ENCODE measurements at regions not wholly inside any gene's neighbourhood (a gene's known extent, or its start where the extent isn't known, plus 50 kb on each side); places are given as distances from the start of the nearest gene placed in this dataset.
"Not testable (repeated sequence)": the region's sequence is repeated elsewhere in the genome, so short reads cannot be mapped to it uniquely, and the experiment has no call there.

DNA sequence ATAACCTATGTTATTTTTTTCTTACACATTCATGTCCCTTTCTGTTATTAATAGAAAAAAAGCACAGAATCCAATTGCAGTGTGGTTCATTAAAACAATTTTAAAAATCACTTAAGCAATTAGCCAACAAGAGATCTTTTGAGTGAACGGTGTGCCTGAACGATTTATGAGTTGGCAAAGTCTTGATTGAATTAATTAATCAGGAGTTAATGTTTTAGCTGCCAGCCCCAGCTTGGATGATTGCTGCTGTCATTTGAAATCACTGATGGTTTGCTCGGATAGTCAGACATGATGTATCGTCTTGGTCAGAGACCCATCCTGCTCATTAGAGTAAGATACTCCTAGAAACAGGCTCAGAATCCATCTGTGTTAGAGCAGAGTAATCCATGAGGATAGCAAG is 158.3 kb upstream of the GALNT2 start:
- no peak overlapping the region for H3K4me3 Mint-ChIP-seq (ENCODE audit: low read depth, unreplicated experiment)
- H3K4me1 Mint-ChIP-seq (ENCODE audit: low read depth, unreplicated experiment) = no peaks in the 10 kb centered on the region
- H3K27me3 Mint-ChIP-seq (ENCODE audit: unreplicated experiment) = peaks cover 63% of the 10 kb centered on the region
- H3K9me3 Mint-ChIP-seq (ENCODE audit: low read depth, unreplicated experiment) = no peaks in the 10 kb centered on the region
- no peak overlapping the region for H3K27ac Mint-ChIP-seq (ENCODE audit: unreplicated experiment)
- CTCF ChIA-PET = no interaction called here
- no peaks in the 10 kb centered on the region for H3K36me3 Mint-ChIP-seq (ENCODE audit: insufficient read depth, unreplicated experiment)
- TF ChIP-seq, protein P1, sequence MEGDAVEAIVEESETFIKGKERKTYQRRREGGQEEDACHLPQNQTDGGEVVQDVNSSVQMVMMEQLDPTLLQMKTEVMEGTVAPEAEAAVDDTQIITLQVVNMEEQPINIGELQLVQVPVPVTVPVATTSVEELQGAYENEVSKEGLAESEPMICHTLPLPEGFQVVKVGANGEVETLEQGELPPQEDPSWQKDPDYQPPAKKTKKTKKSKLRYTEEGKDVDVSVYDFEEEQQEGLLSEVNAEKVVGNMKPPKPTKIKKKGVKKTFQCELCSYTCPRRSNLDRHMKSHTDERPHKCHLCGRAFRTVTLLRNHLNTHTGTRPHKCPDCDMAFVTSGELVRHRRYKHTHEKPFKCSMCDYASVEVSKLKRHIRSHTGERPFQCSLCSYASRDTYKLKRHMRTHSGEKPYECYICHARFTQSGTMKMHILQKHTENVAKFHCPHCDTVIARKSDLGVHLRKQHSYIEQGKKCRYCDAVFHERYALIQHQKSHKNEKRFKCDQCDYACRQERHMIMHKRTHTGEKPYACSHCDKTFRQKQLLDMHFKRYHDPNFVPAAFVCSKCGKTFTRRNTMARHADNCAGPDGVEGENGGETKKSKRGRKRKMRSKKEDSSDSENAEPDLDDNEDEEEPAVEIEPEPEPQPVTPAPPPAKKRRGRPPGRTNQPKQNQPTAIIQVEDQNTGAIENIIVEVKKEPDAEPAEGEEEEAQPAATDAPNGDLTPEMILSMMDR (IDR thresholded peaks at IDR 0.05; ENCODE audit: unreplicated experiment) = no peak
- no peak for DNase-seq
- BruUV-seq (replicated peaks) = no TSS peak
- intact Hi-C loops (cut with micrococcal nuclease; ENCODE audit: unreplicated experiment) = no loop called here

DNA sequence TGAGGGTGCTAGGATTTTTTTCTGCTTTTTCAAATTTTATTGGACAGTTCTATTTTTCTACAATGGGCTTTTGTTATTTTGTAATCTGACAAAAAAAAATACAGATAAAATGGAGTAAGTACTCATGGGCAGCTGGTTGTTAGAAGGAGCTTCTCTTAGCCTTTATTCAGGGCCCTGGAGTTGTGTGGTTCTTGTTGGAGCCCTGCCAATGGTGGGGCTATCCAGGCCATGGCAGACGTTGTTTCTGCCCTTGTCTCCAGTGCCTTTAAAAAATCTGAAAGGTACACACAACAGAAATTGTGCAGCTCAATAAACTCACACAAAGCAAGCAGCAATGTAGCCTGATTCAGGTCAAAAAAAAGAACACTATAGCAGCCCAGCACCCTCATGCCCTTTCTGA is 153.5 kb upstream of the GALNT2 start:
- CTCF ChIA-PET = interaction anchor here (0.6 kb wide), 1 partner anchor 84 kb away, joined by 3 read pairs; no protein-coding TSS in a partner anchor
- peaks cover 59% of the 10 kb centered on the region for H3K27me3 Mint-ChIP-seq (ENCODE audit: unreplicated experiment)
- intact Hi-C loops (cut with micrococcal nuclease; ENCODE audit: unreplicated experiment) = no loop called here
- H3K9me3 Mint-ChIP-seq (ENCODE audit: low read depth, unreplicated experiment) = no peaks in the 10 kb centered on the region
- no peak overlapping the region for H3K4me3 Mint-ChIP-seq (ENCODE audit: low read depth, unreplicated experiment)
- no TSS peak for BruUV-seq (replicated peaks)
- H3K36me3 Mint-ChIP-seq (ENCODE audit: insufficient read depth, unreplicated experiment) = no peaks in the 10 kb centered on the region
- H3K4me1 Mint-ChIP-seq (ENCODE audit: low read depth, unreplicated experiment) = no peaks in the 10 kb centered on the region
- TF ChIP-seq, protein P1 (IDR thresholded peaks at IDR 0.05; ENCODE audit: unreplicated experiment) = no peak
- DNase-seq = no peak
- H3K27ac Mint-ChIP-seq (ENCODE audit: unreplicated experiment) = no peak overlapping the region

DNA sequence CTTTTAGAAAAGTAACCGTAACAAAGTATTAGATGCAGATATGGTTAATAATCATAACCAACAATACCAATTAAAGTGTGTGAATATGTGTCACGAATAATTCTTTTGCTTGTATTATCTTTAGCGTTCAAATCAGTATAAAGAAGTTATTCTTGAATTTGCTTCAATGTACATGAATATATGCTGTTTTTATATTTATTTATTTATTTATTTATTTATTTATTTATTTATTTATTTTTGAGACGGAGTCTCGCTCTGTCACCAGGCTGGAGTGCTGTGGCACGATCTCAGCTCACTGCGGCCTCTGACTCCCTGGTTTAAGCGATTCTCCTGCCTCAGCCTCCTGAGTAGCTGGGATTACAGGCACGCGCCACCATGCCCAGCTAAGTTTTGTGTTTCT is 147.6 kb upstream of the GALNT2 start:
- BruUV-seq (replicated peaks); H3K36me3 Mint-ChIP-seq (ENCODE audit: insufficient read depth, unreplicated experiment); H3K4me3 Mint-ChIP-seq (ENCODE audit: low read depth, unreplicated experiment); intact Hi-C loops (cut with micrococcal nuclease; ENCODE audit: unreplicated experiment); H3K27ac Mint-ChIP-seq (ENCODE audit: unreplicated experiment); DNase-seq; H3K9me3 Mint-ChIP-seq (ENCODE audit: low read depth, unreplicated experiment); H3K4me1 Mint-ChIP-seq (ENCODE audit: low read depth, unreplicated experiment): not testable (repeated sequence)
- CTCF ChIA-PET = interaction anchor here (0.9 kb wide), 1 partner anchor 20 kb away, joined by 3 read pairs; no protein-coding TSS in a partner anchor
- H3K27me3 Mint-ChIP-seq (ENCODE audit: unreplicated experiment) = peaks cover 21% of the 10 kb centered on the region

- H3K27ac Mint-ChIP-seq (ENCODE audit: unreplicated experiment) = no peak overlapping the region
- CTCF ChIA-PET = no interaction called here
Measured at GRCh38 chr1:229920683-229921082, 146.4 kb upstream of the GALNT2 start.

GRCh38 chr1:229922249-229922648 is 144.8 kb upstream of the GALNT2 start:
- Mint-ChIP-seq H3K4me3 (ENCODE audit: low read depth, unreplicated experiment) (no peak overlapping the region), H3K4me1 (ENCODE audit: low read depth, unreplicated experiment) (no peaks in the 10 kb centered on the region), H3K36me3 (ENCODE audit: insufficient read depth, unreplicated experiment) (no peaks in the 10 kb centered on the region), H3K27ac (ENCODE audit: unreplicated experiment) (no peak overlapping the region), H3K9me3 (ENCODE audit: low read depth, unreplicated experiment) (no peaks in the 10 kb centered on the region), H3K27me3 (ENCODE audit: unreplicated experiment) (peaks cover 37% of the 10 kb centered on the region)
- TF ChIP-seq, protein P1 (IDR thresholded peaks at IDR 0.05; ENCODE audit: unreplicated experiment) = no peak
- BruUV-seq (replicated peaks) = no TSS peak
- intact Hi-C loops (cut with micrococcal nuclease; ENCODE audit: unreplicated experiment) = no loop called here
- CTCF ChIA-PET = interaction anchor here (0.7 kb wide), 1 partner anchor 28 kb away, joined by 4 read pairs; no protein-coding TSS in a partner anchor
- DNase-seq = no peak

More at GRCh38 chr1:229920683-229921082, 146.4 kb upstream of the GALNT2 start:
- Mint-ChIP-seq H3K4me3 (ENCODE audit: low read depth, unreplicated experiment) (no peak overlapping the region), H3K4me1 (ENCODE audit: low read depth, unreplicated experiment) (no peaks in the 10 kb centered on the region), H3K27me3 (ENCODE audit: unreplicated experiment) (peaks cover 28% of the 10 kb centered on the region), H3K36me3 (ENCODE audit: insufficient read depth, unreplicated experiment) (no peaks in the 10 kb centered on the region), H3K9me3 (ENCODE audit: low read depth, unreplicated experiment) (no peaks in the 10 kb centered on the region)
- TF ChIP-seq, protein P1 (IDR thresholded peaks at IDR 0.05; ENCODE audit: unreplicated experiment) = no peak
- BruUV-seq (replicated peaks) = no TSS peak
- DNase-seq = no peak
- intact Hi-C loops (cut with micrococcal nuclease; ENCODE audit: unreplicated experiment) = no loop called here

Measured in Calu3 (cell line).